ENCODE measurements at regions not wholly inside any gene's neighbourhood (a gene's known extent, or its start where the extent isn't known, plus 50 kb on each side); places are given as distances from the start of the nearest gene placed in this dataset.

- no peak overlapping the region for H3K4me3 ChIP-seq (ENCODE audit: low read depth, low read length)
- no peak for DNase-seq (ENCODE audit: low read depth)
- no peak for TF ChIP-seq CTCF (conservative IDR thresholded peaks at IDR 0.05; ENCODE audit: low read depth, low read length)
These were observed 88.0 kb upstream of the MAGEB18 start for GRCh38 chrX:26050099-26050498.

- H3K4me3 ChIP-seq (ENCODE audit: low read depth, low read length) = no peak overlapping the region
- no peak for DNase-seq (ENCODE audit: low read depth)
- TF ChIP-seq CTCF (conservative IDR thresholded peaks at IDR 0.05; ENCODE audit: low read depth, low read length) = no peak
These were observed 67.3 kb upstream of the MAGEB18 start for GRCh38 chrX:26070882-26071281.

GRCh38 chrX:26071618-26072017 lies 66.5 kb upstream of the MAGEB18 start:
- H3K4me3 ChIP-seq (ENCODE audit: low read depth, low read length) = no peak overlapping the region
- no peak for TF ChIP-seq CTCF (conservative IDR thresholded peaks at IDR 0.05; ENCODE audit: low read depth, low read length)
- DNase-seq (ENCODE audit: low read depth) = no peak

GRCh38 chrX:26083093-26083492 lies 55.0 kb upstream of the MAGEB18 start:
- TF ChIP-seq CTCF (conservative IDR thresholded peaks at IDR 0.05; ENCODE audit: low read depth, low read length) = no peak
- no peak overlapping the region for H3K4me3 ChIP-seq (ENCODE audit: low read depth, low read length)
- DNase-seq (ENCODE audit: low read depth) = no peak
